CD4-positive, alpha-beta T cell treated with Interleukin-6 at 100 ng/mL for 8 hours (primary cell): ENCODE measurements at regions not wholly inside any gene's neighbourhood (a gene's known extent, or its start where the extent isn't known, plus 50 kb on each side); places are given as distances from the start of the nearest gene placed in this dataset.

Experiments used
- DNase-seq: peaks from one replicate; pipeline ENCODE4 v3.0.0-alpha.2; 2020; ENCODE audit warnings: mixed read lengths, low spot score

- DNase-seq = no peak
These were observed 65.9 kb upstream of the TIAM1 start for GRCh38 chr21:31409831-31410487.

GRCh38 chr21:31408301-31409088, 64.4 kb upstream of the TIAM1 start:
- no peak for DNase-seq

- DNase-seq = no peak
These were observed 62.4 kb upstream of the TIAM1 start for GRCh38 chr21:31406510-31406909.

GRCh38 chr21:31405604-31406003, 61.5 kb upstream of the TIAM1 start:
- DNase-seq = no peak

GRCh38 chr21:31403596-31404333, 59.7 kb upstream of the TIAM1 start:
- DNase-seq = no peak

GRCh38 chr21:31399591-31399990, 55.5 kb upstream of the TIAM1 start:
- DNase-seq = no peak

GRCh38 chr21:31398574-31398973, 54.5 kb upstream of the TIAM1 start:
- no peak for DNase-seq

GRCh38 chr21:31397939-31398338, 53.9 kb upstream of the TIAM1 start:
- peak; percentile 51 for DNase-seq

- no peak for DNase-seq
These were observed 53.5 kb upstream of the TIAM1 start for GRCh38 chr21:31397515-31397926.

- DNase-seq = no peak
These were observed 53.0 kb upstream of the TIAM1 start for GRCh38 chr21:31397030-31397429.

- DNase-seq = no peak
These were observed 52.3 kb upstream of the TIAM1 start for GRCh38 chr21:31396399-31396798.

GRCh38 chr21:31395791-31396190, 51.7 kb upstream of the TIAM1 start:
- DNase-seq = no peak

GRCh38 chr21:31395268-31395667, 51.2 kb upstream of the TIAM1 start:
- DNase-seq = no peak

GRCh38 chr21:31394309-31394708, 50.2 kb upstream of the TIAM1 start:
- DNase-seq = no peak
